ENCODE measurements at regions not wholly inside any gene's neighbourhood (a gene's known extent, or its start where the extent isn't known, plus 50 kb on each side); places are given as distances from the start of the nearest gene placed in this dataset.

DNA sequence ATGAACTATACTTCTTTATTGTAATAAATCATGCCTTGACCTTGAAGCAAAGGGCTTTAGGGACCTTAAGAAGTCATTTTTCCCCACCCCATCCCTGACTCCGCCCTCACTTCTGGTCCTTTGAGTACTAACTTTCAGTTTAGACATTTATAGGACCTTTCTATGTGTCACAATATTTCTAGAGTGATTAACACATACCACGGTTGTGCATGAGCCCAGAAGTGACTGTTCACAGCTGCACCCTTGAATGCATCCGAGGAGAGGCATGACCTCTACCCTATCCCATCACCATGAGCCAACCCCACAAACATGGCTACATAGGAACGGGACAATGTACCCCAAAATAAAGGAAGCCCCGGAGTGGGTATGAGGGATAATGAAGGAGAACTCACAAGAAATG, 160.3 kb downstream of the HSD17B3 start:
- TF ChIP-seq POLR2A (IDR thresholded peaks at IDR 0.05), result no peak
- no peak for TF ChIP-seq CTCF (IDR thresholded peaks at IDR 0.05 in 4 of 5, conservative IDR thresholded peaks at IDR 0.05 in 1 of 5)

Data from gastrocnemius medialis (tissue), 4 donors.